SK-N-SH (cell line): ENCODE measurements at regions not wholly inside any gene's neighbourhood (a gene's known extent, or its start where the extent isn't known, plus 50 kb on each side); places are given as distances from the start of the nearest gene placed in this dataset.

ENCODE experiments used
- CTCF ChIA-PET: fragments of 300-600, 350-600 bp; formaldehyde crosslinking; extraction: SDS; loops from one replicate; lab custom pipeline; 2021; lab: Yijun Ruan, JAX
- POLR2A ChIA-PET: fragments of 350-600 bp; sonication (Branson Sonifier 250); formaldehyde crosslinking; extraction: SDS; loops from one replicate; lab custom pipeline; 2020; ENCODE audit warnings: antibody characterized with exemption, inconsistent platforms; lab: Yijun Ruan, JAX
- DNase-seq: peaks from one replicate; pipeline ENCODE4 v3.0.0; 2012
- H2AFZ ChIP-seq: fragments of 200-600 bp; sonication (generic); 2 replicates; pipeline ENCODE4 v1.8.1; 2016; ENCODE audit warnings: antibody characterized with exemption, mild to moderate bottlenecking, low read depth
- H3F3A ChIP-seq: fragments of 200-600 bp; sonication (generic); replicated peaks from 2 replicates; pipeline ENCODE3; 2016; ENCODE audit warnings: antibody characterized with exemption, mild to moderate bottlenecking; ENCODE audit not compliant: insufficient read depth
- H3K27ac ChIP-seq, 2 experiments: fragments of 200-500 bp in 1 of 2; fragments of 200-600 bp in 1 of 2; sonication (Bioruptor generic) in 1 of 2; sonication (generic), shearing (Covaris generic) in 1 of 2; 2 replicates each; pipeline versions ENCODE4 v1.5.1 to v1.6.1; 2014 to 2016; ENCODE audit warnings: low read depth in 2 of 2, inconsistent platforms in 1 of 2, low read length in 1 of 2, mild to moderate bottlenecking in 1 of 2, mixed read lengths in 1 of 2
- H3K27me3 ChIP-seq: fragments of 200-600 bp; sonication (generic), shearing (Covaris generic); 2 replicates; pipeline ENCODE4 v1.6.1; 2016; ENCODE audit warnings: mixed run types; ENCODE audit not compliant: insufficient read depth
- H3K36me3 ChIP-seq, 2 experiments: fragments of 200-500 bp in 1 of 2; fragments of 200-600 bp in 1 of 2; sonication (Bioruptor generic) in 1 of 2; sonication (generic) in 1 of 2; replicated peaks in 1 of 2; 2 replicates each; pipeline versions ENCODE3 to v1.5.1; 2014 to 2016; ENCODE audit warnings: low read length in 1 of 2, mild to moderate bottlenecking in 1 of 2; ENCODE audit not compliant: insufficient read depth in 2 of 2, control insufficient read depth in 1 of 2
- H3K4me1 ChIP-seq, 2 experiments: fragments of 200-500 bp in 1 of 2; fragments of 200-600 bp in 1 of 2; sonication (Bioruptor generic) in 1 of 2; sonication (generic), shearing (Covaris generic) in 1 of 2; 2 replicates each; pipeline versions ENCODE4 v1.5.1 to v1.6.1; 2014 to 2016; ENCODE audit warnings: low read depth in 1 of 2, low read length in 1 of 2, mixed run types in 1 of 2; ENCODE audit not compliant: insufficient read depth in 2 of 2, control insufficient read depth in 1 of 2
- H3K4me2 ChIP-seq: fragments of 200-600 bp; sonication (generic), shearing (Covaris generic); 2 replicates; pipeline ENCODE4 v1.6.1; 2017; ENCODE audit warnings: mixed run types
- H3K4me3 ChIP-seq, 2 experiments: fragments of 200-500 bp in 1 of 2; fragments of 200-600 bp in 1 of 2; sonication (Bioruptor generic) in 1 of 2; sonication (generic), shearing (Covaris generic) in 1 of 2; 2 replicates each; pipeline versions ENCODE4 v1.5.1 to v1.8.1; 2014 to 2016; ENCODE audit warnings: low read depth in 2 of 2, inconsistent platforms in 1 of 2, low read length in 1 of 2, mild to moderate bottlenecking in 1 of 2, mixed read lengths in 1 of 2, moderate library complexity in 1 of 2
- H3K79me2 ChIP-seq: fragments of 200-600 bp; sonication (generic); 2 replicates; pipeline ENCODE4 v1.8.1; 2017; ENCODE audit warnings: mild to moderate bottlenecking; ENCODE audit not compliant: insufficient read depth
- H3K9ac ChIP-seq: fragments of 200-600 bp; sonication (generic); 2 replicates; pipeline ENCODE4 v1.6.1; 2017; ENCODE audit warnings: mixed run types
- H3K9me2 ChIP-seq: fragments of 200-600 bp; sonication (generic); 2 replicates; pipeline ENCODE4 v1.6.1; 2017; ENCODE audit warnings: mixed run types
- H3K9me3 ChIP-seq: fragments of 200-600 bp; sonication (generic); 2 replicates; pipeline ENCODE4 v1.6.1; 2017; ENCODE audit warnings: mixed run types, mild to moderate bottlenecking, moderate library complexity
- H4K20me1 ChIP-seq: fragments of 200-600 bp; sonication (generic); 2 replicates; pipeline ENCODE4 v1.6.1; 2017; ENCODE audit warnings: mild to moderate bottlenecking, mixed run types; ENCODE audit not compliant: insufficient read depth
- CHD2 ChIP-seq: fragments of 150-350 bp; IDR thresholded peaks from 2 replicates; pipeline ENCODE4 v1.6.1; 2018; ENCODE audit warnings: low read length; ENCODE audit not compliant: partially characterized antibody
- CTCF ChIP-seq: fragments of 200-600 bp; sonication (generic); IDR thresholded peaks from 2 replicates; pipeline ENCODE4 v1.6.1; 2017; ENCODE audit warnings: antibody characterized with exemption, mild to moderate bottlenecking, moderate library complexity
- EZH2phosphoT487 ChIP-seq: fragments of 200-600 bp; sonication (generic); IDR thresholded peaks from 2 replicates; pipeline ENCODE4 v1.6.1; 2017; ENCODE audit warnings: low read depth, mixed run types, mild to moderate bottlenecking, antibody characterized with exemption, moderate library complexity, borderline replicate concordance
- FOSL2 ChIP-seq: IDR thresholded peaks from 2 replicates; pipeline ENCODE4 v1.4.0; 2012; ENCODE audit warnings: low read depth, mild to moderate bottlenecking, moderate library complexity, borderline replicate concordance
- IRF3 ChIP-seq: fragments of 150-350 bp; IDR thresholded peaks from 2 replicates; pipeline ENCODE4 v1.6.1; 2016; ENCODE audit warnings: mild to moderate bottlenecking, low read depth, low read length
- JUND ChIP-seq: IDR thresholded peaks from 2 replicates; pipeline ENCODE4 v1.4.0; 2012
- MEF2A ChIP-seq: IDR thresholded peaks from 2 replicates; pipeline ENCODE4 v1.4.0; 2012; ENCODE audit warnings: low read depth, borderline replicate concordance
- NFIC ChIP-seq: IDR thresholded peaks from 2 replicates; pipeline ENCODE4 v1.4.0; 2012; ENCODE audit warnings: borderline replicate concordance
- PBX3 ChIP-seq: IDR thresholded peaks from 2 replicates; pipeline ENCODE4; 2012
- POLR2AphosphoS5 ChIP-seq: IDR thresholded peaks from 2 replicates; pipeline ENCODE4 v1.6.1; 2012; ENCODE audit warnings: low read depth, low read length
- RAD21 ChIP-seq: IDR thresholded peaks from 2 replicates; pipeline ENCODE4 v1.6.1; 2012; ENCODE audit warnings: mild to moderate bottlenecking, low read length
- RCOR1 ChIP-seq: fragments of 150-350 bp; IDR thresholded peaks from 2 replicates; pipeline ENCODE4 v1.6.1; 2017; ENCODE audit warnings: antibody characterized with exemption, low read length
- RFX5 ChIP-seq: IDR thresholded peaks from 2 replicates; pipeline ENCODE4 v1.6.1; 2012; ENCODE audit warnings: mild to moderate bottlenecking, improper control_type of control experiment, low read length
- RXRA ChIP-seq: IDR thresholded peaks from 2 replicates; pipeline ENCODE4 v1.4.0; 2012; ENCODE audit warnings: low read depth, mild to moderate bottlenecking, borderline replicate concordance
- SMC3 ChIP-seq: IDR thresholded peaks from 2 replicates; pipeline ENCODE4 v1.6.1; 2012; ENCODE audit warnings: low read depth, low read length, improper control_type of control experiment
- TAF1 ChIP-seq: IDR thresholded peaks from 2 replicates; pipeline ENCODE4 v1.6.1; 2012; ENCODE audit warnings: low read depth, mild to moderate bottlenecking, low read length, moderate library complexity, borderline replicate concordance
- TEAD4 ChIP-seq: IDR thresholded peaks from 2 replicates; pipeline ENCODE4 v1.4.0; 2012; ENCODE audit warnings: mild to moderate bottlenecking, borderline replicate concordance; ENCODE audit not compliant: insufficient read depth
- WGBS: methylation state at CpG from one replicate; pipeline ENCODE4 v1.1.6; 2017; ENCODE audit warnings: low lambda C conversion rate; 5-methylcytosine and 5-hydroxymethylcytosine counted together

GRCh38 chr5:62691946-62692345 is 113.3 kb downstream of the LRRC70 start:
- Histone ChIP-seq H3K4me2 (no peak overlapping the region), H3K9me3 (no peaks in the 10 kb centered on the region), H3K9me2 (no peaks in the 10 kb centered on the region), H3F3A (no peaks in the 10 kb centered on the region), H3K9ac (no peak overlapping the region), H2AFZ (no peak overlapping the region), H3K36me3 (no peaks in the 10 kb centered on the region), H3K4me3 (no peak overlapping the region), H3K4me1 (no peaks in the 10 kb centered on the region), H3K79me2 (no peaks in the 10 kb centered on the region), H4K20me1 (no peaks in the 10 kb centered on the region), H3K27ac (no peak overlapping the region), H3K27me3 (no peaks in the 10 kb centered on the region; the same call in 1 of the 2 replicates)
- DNase-seq = no peak
- ChIA-PET POLR2A (no interaction called here), CTCF (no interaction called here)
- TF ChIP-seq TEAD4 (no peak), RXRA (no peak), RCOR1 (no peak), TAF1 (no peak), PBX3 (no peak), CTCF (no peak), CHD2 (no peak)
- WGBS = 73% methylated on average over 3 of the region's 3 CpGs

- no peaks in the 10 kb centered on the region for H3F3A ChIP-seq
- no peaks in the 10 kb centered on the region for H3K36me3 ChIP-seq
- no peak overlapping the region for H3K4me3 ChIP-seq
- no peaks in the 10 kb centered on the region for H3K27me3 ChIP-seq
- TF ChIP-seq RFX5 = no peak
- no peak for TF ChIP-seq RCOR1
- TF ChIP-seq FOSL2 = no peak
- no peak for TF ChIP-seq POLR2AphosphoS5
- no peak for TF ChIP-seq RAD21
- TF ChIP-seq MEF2A = no peak
- TF ChIP-seq SMC3 = no peak
- TF ChIP-seq IRF3 = no peak
- TF ChIP-seq EZH2phosphoT487 = no peak
- TF ChIP-seq RXRA = no peak
- no peak for TF ChIP-seq CHD2
- TF ChIP-seq JUND = no peak
- no peak for TF ChIP-seq NFIC
- no peak for TF ChIP-seq PBX3
- no peaks in the 10 kb centered on the region for H3K79me2 ChIP-seq
- 52% methylated on average over 5 of the region's 6 CpGs for WGBS
- CTCF ChIA-PET = interaction anchor here (1.5 kb wide), 1 partner anchor 29 kb away, joined by 3 read pairs; no protein-coding TSS in a partner anchor
- H2AFZ ChIP-seq = no peak overlapping the region
- H4K20me1 ChIP-seq = no peaks in the 10 kb centered on the region
- no peak overlapping the region for H3K9ac ChIP-seq
- no peak for DNase-seq
- H3K9me3 ChIP-seq = no peaks in the 10 kb centered on the region
- no peak overlapping the region for H3K4me2 ChIP-seq
- POLR2A ChIA-PET = no interaction called here
- no peak overlapping the region for H3K27ac ChIP-seq
- H3K4me1 ChIP-seq = no peaks in the 10 kb centered on the region
- no peaks in the 10 kb centered on the region for H3K9me2 ChIP-seq
Measured at GRCh38 chr5:62690421-62690820, 111.8 kb downstream of the LRRC70 start.
